ENCODE measurements at regions not wholly inside any gene's neighbourhood (a gene's known extent, or its start where the extent isn't known, plus 50 kb on each side); places are given as distances from the start of the nearest gene placed in this dataset.

DNA sequence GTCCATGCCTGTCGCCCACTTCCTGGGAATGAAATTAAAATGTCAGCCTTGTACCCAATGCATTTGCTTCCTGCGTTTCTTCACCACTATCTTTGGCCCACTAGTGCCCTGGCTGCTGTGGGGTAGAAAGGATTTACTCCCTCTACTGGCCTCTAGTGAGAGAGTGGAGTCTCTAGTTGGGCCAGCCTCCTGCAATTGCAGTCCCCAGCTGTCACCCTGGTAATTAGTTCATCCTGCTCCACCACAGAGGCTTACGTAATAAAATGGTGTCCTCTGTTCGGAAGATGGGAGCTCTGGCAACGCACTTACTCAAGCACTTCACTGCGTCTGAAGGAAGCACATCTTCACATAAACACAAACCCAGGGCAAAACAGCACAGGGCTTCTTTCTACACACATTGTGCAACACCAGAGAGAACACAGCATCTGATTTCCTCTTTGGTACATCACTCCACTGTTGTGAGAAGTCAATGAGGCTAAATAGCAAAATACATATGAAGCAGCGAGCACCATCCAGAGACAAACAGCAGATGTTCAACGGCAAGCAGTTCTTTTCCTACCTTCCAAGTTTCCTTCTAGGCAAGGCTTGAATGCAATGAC lies 274.6 kb downstream of the LRATD1 start:
- no peak overlapping the region for H3K9ac ChIP-seq (ENCODE audit: insufficient read depth in 1 of 2, low read depth in 2 of 2, low read length in 2 of 2)
- no peaks in the 10 kb centered on the region for H3K9me1 ChIP-seq (ENCODE audit: control insufficient read depth, insufficient read depth, low read length)
- no peaks in the 10 kb centered on the region for H3K9me3 ChIP-seq (replicated peaks; ENCODE audit: control insufficient read depth, insufficient read depth, low read depth, low read length)
- no peaks in the 10 kb centered on the region for H3K36me3 ChIP-seq (ENCODE audit: control insufficient read depth, insufficient read depth, low read length)
- intact Hi-C loops (cut with micrococcal nuclease) = no loop called here
- no peaks in the 10 kb centered on the region for H3K79me2 ChIP-seq (ENCODE audit: control insufficient read depth, insufficient read depth, low read length)
- POLR2A ChIA-PET = interaction anchor here (0.6 kb wide), 1 partner anchor 16 kb away, joined by 5 read pairs; no protein-coding TSS in a partner anchor
- 0% methylated on average over 8 of the region's 8 CpGs for WGBS (ENCODE audit: insufficient coverage, low coverage, missing lambda C conversion rate)
- no peak overlapping the region for H2AFZ ChIP-seq (ENCODE audit: low read depth, low read length)
- ATAC-seq (peak; percentile 69), DNase-seq (ENCODE audit: extremely low read depth in 1 of 4, low spot score in 3 of 4) (peak in 2 of 4 experiments; percentile 10 to 11), FAIRE-seq (no peak)
- in situ Hi-C loops (cut with MboI) = loop anchor here (25.0 kb wide), 1 partner anchor 680 kb away; the partner anchor contains the start of gene DDX1
- H3K4me1 ChIP-seq (replicated peaks in 1 of 2; ENCODE audit: control insufficient read depth in 2 of 2, insufficient read depth in 2 of 2, low read length in 2 of 2) = no peaks in the 10 kb centered on the region
- no peaks in the 10 kb centered on the region for H4K20me1 ChIP-seq (replicated peaks; ENCODE audit: control insufficient read depth, insufficient read depth, low read length)
- no peak overlapping the region for H3K4me3 ChIP-seq
- TF ChIP-seq ZNF239 (CRISPR knock-in tag; IDR thresholded peaks at IDR 0.05) (no peak), CEBPB (tag; IDR thresholded peaks at IDR 0.05) (peak; percentile 48)
- TF ChIP-seq, protein P1, sequence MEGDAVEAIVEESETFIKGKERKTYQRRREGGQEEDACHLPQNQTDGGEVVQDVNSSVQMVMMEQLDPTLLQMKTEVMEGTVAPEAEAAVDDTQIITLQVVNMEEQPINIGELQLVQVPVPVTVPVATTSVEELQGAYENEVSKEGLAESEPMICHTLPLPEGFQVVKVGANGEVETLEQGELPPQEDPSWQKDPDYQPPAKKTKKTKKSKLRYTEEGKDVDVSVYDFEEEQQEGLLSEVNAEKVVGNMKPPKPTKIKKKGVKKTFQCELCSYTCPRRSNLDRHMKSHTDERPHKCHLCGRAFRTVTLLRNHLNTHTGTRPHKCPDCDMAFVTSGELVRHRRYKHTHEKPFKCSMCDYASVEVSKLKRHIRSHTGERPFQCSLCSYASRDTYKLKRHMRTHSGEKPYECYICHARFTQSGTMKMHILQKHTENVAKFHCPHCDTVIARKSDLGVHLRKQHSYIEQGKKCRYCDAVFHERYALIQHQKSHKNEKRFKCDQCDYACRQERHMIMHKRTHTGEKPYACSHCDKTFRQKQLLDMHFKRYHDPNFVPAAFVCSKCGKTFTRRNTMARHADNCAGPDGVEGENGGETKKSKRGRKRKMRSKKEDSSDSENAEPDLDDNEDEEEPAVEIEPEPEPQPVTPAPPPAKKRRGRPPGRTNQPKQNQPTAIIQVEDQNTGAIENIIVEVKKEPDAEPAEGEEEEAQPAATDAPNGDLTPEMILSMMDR (IDR thresholded peaks at IDR 0.05 in 2 of 3, conservative IDR thresholded peaks at IDR 0.05 in 1 of 3; ENCODE audit: insufficient read depth in 2 of 3, low read depth in 1 of 3, low read length in 3 of 3) = peak; percentile 29 to 37 (median 36); a peak in 3 of 6 replicates
- H3K27ac ChIP-seq (ENCODE audit: extremely low read depth, low read depth, low read length) = no peak overlapping the region
- H3K27me3 ChIP-seq (ENCODE audit: control insufficient read depth in 2 of 2, insufficient read depth in 2 of 2, low read length in 2 of 2) = no peaks in the 10 kb centered on the region
- H3K4me2 ChIP-seq (ENCODE audit: insufficient read depth, low read length) = no peak overlapping the region
- CTCF ChIA-PET (ENCODE audit: low intra/inter-chr PET ratio) = no interaction called here
- BruUV-seq (replicated peaks) = no TSS peak

DNA sequence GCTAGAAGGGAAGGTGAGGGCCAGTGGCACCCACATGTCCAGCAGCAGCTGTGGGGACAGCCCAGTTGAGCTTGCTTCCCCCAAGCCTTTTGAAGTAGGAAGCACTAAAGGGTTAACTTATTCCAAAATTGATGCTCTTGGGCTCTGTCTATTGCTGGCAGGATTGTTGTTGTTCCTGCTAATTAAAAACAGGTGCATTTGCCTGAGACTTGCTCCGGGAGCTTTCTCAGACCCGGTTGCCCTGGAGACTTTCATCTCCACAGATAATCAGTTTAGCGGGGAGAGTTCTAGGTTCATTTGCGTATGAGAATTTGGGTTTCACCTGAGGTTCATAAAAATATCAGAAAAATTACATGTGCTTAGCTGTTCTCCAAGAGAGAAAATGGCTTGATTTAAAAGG lies 277.3 kb downstream of the LRATD1 start:
- no peak overlapping the region for H3K4me2 ChIP-seq (ENCODE audit: insufficient read depth, low read length)
- H3K9me1 ChIP-seq (ENCODE audit: control insufficient read depth, insufficient read depth, low read length) = no peaks in the 10 kb centered on the region
- intact Hi-C loops (cut with micrococcal nuclease) = no loop called here
- ATAC-seq = no peak
- no TSS peak for BruUV-seq (replicated peaks)
- no peaks in the 10 kb centered on the region for H3K79me2 ChIP-seq (ENCODE audit: control insufficient read depth, insufficient read depth, low read length)
- no peak overlapping the region for H3K9ac ChIP-seq (ENCODE audit: insufficient read depth in 1 of 2, low read depth in 2 of 2, low read length in 2 of 2)
- H2AFZ ChIP-seq (ENCODE audit: low read depth, low read length) = no peak overlapping the region
- no peak overlapping the region for H3K4me3 ChIP-seq
- no peaks in the 10 kb centered on the region for H3K36me3 ChIP-seq (ENCODE audit: control insufficient read depth, insufficient read depth, low read length)
- no peaks in the 10 kb centered on the region for H3K4me1 ChIP-seq (replicated peaks in 1 of 2; ENCODE audit: control insufficient read depth in 2 of 2, insufficient read depth in 2 of 2, low read length in 2 of 2)
- no peaks in the 10 kb centered on the region for H4K20me1 ChIP-seq (replicated peaks; ENCODE audit: control insufficient read depth, insufficient read depth, low read length)
- WGBS (ENCODE audit: insufficient coverage, low coverage, missing lambda C conversion rate) = 19% methylated on average over 4 of the region's 4 CpGs
- ChIA-PET CTCF (ENCODE audit: low intra/inter-chr PET ratio) (no interaction called here), POLR2A (no interaction called here)
- no peaks in the 10 kb centered on the region for H3K27me3 ChIP-seq (ENCODE audit: control insufficient read depth in 2 of 2, insufficient read depth in 2 of 2, low read length in 2 of 2)
- in situ Hi-C loops (cut with MboI) = loop anchor here (25.0 kb wide), 1 partner anchor 678 kb away; the partner anchor contains the start of gene DDX1
- no peak for DNase-seq (ENCODE audit: extremely low read depth in 1 of 4, low spot score in 3 of 4)
- no peak for FAIRE-seq
- H3K9me3 ChIP-seq (replicated peaks; ENCODE audit: control insufficient read depth, insufficient read depth, low read depth, low read length) = no peaks in the 10 kb centered on the region
- no peak overlapping the region for H3K27ac ChIP-seq (ENCODE audit: extremely low read depth, low read depth, low read length)
- TF ChIP-seq, protein P2, sequence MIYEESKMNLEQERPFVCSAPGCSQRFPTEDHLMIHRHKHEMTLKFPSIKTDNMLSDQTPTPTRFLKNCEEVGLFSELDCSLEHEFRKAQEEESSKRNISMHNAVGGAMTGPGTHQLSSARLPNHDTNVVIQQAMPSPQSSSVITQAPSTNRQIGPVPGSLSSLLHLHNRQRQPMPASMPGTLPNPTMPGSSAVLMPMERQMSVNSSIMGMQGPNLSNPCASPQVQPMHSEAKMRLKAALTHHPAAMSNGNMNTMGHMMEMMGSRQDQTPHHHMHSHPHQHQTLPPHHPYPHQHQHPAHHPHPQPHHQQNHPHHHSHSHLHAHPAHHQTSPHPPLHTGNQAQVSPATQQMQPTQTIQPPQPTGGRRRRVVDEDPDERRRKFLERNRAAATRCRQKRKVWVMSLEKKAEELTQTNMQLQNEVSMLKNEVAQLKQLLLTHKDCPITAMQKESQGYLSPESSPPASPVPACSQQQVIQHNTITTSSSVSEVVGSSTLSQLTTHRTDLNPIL (CRISPR knock-in tag; IDR thresholded peaks at IDR 0.05) = no peak
- TF ChIP-seq ZNF175 (CRISPR knock-in tag; IDR thresholded peaks at IDR 0.05; ENCODE audit: low read depth) (no peak), SAFB (IDR thresholded peaks at IDR 0.05; ENCODE audit: borderline replicate concordance, low read depth, low read length) (no peak), ADNP (tag; IDR thresholded peaks at IDR 0.05) (no peak), FOXJ3 (CRISPR knock-in tag; IDR thresholded peaks at IDR 0.05) (no peak)
- TF ChIP-seq, protein P3, sequence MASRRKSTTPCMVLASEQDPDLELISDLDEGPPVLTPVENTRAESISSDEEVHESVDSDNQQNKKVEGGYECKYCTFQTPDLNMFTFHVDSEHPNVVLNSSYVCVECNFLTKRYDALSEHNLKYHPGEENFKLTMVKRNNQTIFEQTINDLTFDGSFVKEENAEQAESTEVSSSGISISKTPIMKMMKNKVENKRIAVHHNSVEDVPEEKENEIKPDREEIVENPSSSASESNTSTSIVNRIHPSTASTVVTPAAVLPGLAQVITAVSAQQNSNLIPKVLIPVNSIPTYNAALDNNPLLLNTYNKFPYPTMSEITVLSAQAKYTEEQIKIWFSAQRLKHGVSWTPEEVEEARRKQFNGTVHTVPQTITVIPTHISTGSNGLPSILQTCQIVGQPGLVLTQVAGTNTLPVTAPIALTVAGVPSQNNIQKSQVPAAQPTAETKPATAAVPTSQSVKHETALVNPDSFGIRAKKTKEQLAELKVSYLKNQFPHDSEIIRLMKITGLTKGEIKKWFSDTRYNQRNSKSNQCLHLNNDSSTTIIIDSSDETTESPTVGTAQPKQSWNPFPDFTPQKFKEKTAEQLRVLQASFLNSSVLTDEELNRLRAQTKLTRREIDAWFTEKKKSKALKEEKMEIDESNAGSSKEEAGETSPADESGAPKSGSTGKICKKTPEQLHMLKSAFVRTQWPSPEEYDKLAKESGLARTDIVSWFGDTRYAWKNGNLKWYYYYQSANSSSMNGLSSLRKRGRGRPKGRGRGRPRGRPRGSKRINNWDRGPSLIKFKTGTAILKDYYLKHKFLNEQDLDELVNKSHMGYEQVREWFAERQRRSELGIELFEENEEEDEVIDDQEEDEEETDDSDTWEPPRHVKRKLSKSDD (conservative IDR thresholded peaks at IDR 0.05; ENCODE audit: low read length) = no peak

Measured in K562 (cell line).